ENCODE measurements at regions not wholly inside any gene's neighbourhood (a gene's known extent, or its start where the extent isn't known, plus 50 kb on each side); places are given as distances from the start of the nearest gene placed in this dataset.

DNA sequence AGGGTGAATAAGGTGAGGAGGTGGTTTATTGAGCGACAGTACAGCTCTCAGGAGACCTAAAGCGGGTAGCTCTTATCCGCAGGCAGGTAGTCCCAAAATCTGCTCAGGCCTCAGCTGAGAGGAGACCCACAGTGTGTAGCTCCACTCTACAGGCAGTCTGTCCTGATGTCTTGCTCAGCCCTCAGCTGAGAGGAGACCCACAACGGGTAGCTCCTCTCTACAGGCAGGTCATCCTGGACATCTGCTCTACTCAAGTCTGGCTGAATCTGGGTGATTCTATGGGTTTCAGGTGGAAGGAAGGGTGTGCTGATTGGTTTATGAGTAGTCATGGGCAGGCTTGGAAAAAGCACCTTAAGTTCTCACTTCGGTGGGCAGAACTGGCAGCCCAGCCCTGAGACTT is 55.6 kb upstream of the ABCB5 start:
- TF ChIP-seq, protein P1, sequence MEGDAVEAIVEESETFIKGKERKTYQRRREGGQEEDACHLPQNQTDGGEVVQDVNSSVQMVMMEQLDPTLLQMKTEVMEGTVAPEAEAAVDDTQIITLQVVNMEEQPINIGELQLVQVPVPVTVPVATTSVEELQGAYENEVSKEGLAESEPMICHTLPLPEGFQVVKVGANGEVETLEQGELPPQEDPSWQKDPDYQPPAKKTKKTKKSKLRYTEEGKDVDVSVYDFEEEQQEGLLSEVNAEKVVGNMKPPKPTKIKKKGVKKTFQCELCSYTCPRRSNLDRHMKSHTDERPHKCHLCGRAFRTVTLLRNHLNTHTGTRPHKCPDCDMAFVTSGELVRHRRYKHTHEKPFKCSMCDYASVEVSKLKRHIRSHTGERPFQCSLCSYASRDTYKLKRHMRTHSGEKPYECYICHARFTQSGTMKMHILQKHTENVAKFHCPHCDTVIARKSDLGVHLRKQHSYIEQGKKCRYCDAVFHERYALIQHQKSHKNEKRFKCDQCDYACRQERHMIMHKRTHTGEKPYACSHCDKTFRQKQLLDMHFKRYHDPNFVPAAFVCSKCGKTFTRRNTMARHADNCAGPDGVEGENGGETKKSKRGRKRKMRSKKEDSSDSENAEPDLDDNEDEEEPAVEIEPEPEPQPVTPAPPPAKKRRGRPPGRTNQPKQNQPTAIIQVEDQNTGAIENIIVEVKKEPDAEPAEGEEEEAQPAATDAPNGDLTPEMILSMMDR (IDR thresholded peaks at IDR 0.05) = no peak
- TF ChIP-seq EZH2 (IDR thresholded peaks at IDR 0.05; ENCODE audit: borderline replicate concordance, insufficient read depth, low read depth, low read length, poor library complexity, severe bottlenecking) = no peak
